Panc1 (cell line): ENCODE measurements at regions not wholly inside any gene's neighbourhood (a gene's known extent, or its start where the extent isn't known, plus 50 kb on each side); places are given as distances from the start of the nearest gene placed in this dataset.

ENCODE experiments used
- ATAC-seq: fragments of 200-7000 bp; cut with Tn5 transposase; 2 replicates; pipeline ENCODE4 v1.9.1; 2020; ENCODE audit warnings: mild to moderate bottlenecking, moderate library complexity
- BruUV-seq: library from RNA; stranded (reverse); fragments of 400-500 nt; replicated peaks from 2 replicates; lab custom pipeline; 2021; lab: Mats Ljungman, UMichigan
- CTCF ChIA-PET: fragments of 300-600 bp; sonication (Branson Sonifier 250); formaldehyde crosslinking; loops from one replicate; lab custom pipeline; 2022; ENCODE audit warnings: antibody characterized with exemption; lab: Charles Lee
- POLR2A ChIA-PET: fragments of 300-600 bp; sonication (Branson Sonifier 250); formaldehyde crosslinking; loops from one replicate; lab custom pipeline; 2022; ENCODE audit warnings: antibody characterized with exemption; lab: Charles Lee
- DNase-seq: peaks from one replicate; pipeline ENCODE4 v3.0.0-alpha.2; 2010; ENCODE audit warnings: low read depth, low spot score
- H3K27ac ChIP-seq: 2 replicates; pipeline ENCODE4 v1.5.1; 2011; ENCODE audit warnings: mild to moderate bottlenecking, low read length, inconsistent platforms
- H3K27me3 ChIP-seq: fragments of 200-500 bp; sonication (Bioruptor generic); 2 replicates; pipeline ENCODE4 v1.6.0; 2014; ENCODE audit warnings: low read length, inconsistent platforms; ENCODE audit not compliant: control insufficient read depth, insufficient read depth
- H3K36me3 ChIP-seq: fragments of 200-500 bp; sonication (Bioruptor generic); 2 replicates; pipeline ENCODE4 v1.5.1; 2014; ENCODE audit warnings: inconsistent platforms, mild to moderate bottlenecking, low read length, moderate library complexity; ENCODE audit not compliant: control insufficient read depth, insufficient read depth
- H3K4me1 ChIP-seq: 2 replicates; pipeline ENCODE4 v1.5.1; 2011; ENCODE audit warnings: inconsistent platforms, mild to moderate bottlenecking, low read length, moderate library complexity; ENCODE audit not compliant: control insufficient read depth, insufficient read depth
- H3K4me3 ChIP-seq, 2 experiments: 2 replicates each; pipeline ENCODE4 v1.5.1; 2011 to 2012; ENCODE audit warnings: low read depth in 2 of 2, low read length in 2 of 2, mild to moderate bottlenecking in 2 of 2, inconsistent platforms in 1 of 2, moderate library complexity in 1 of 2
- H3K9me3 ChIP-seq: fragments of 200-500 bp; sonication (Bioruptor generic); 2 replicates; pipeline ENCODE4 v1.5.1; 2014; ENCODE audit warnings: low read depth, mild to moderate bottlenecking, inconsistent platforms, low read length, moderate library complexity; ENCODE audit not compliant: control insufficient read depth, insufficient read depth
- POLR2AphosphoS5 ChIP-seq: IDR thresholded peaks from 2 replicates; pipeline ENCODE4 v1.6.1; 2012; ENCODE audit warnings: mild to moderate bottlenecking, low read depth, low read length, moderate library complexity
- SIN3A ChIP-seq: IDR thresholded peaks from 2 replicates; pipeline ENCODE4 v1.6.1; 2012; ENCODE audit warnings: low read depth, mild to moderate bottlenecking, low read length, moderate library complexity, borderline replicate concordance; ENCODE audit not compliant: insufficient read depth
- TCF7L2 ChIP-seq: IDR thresholded peaks from 2 replicates; pipeline ENCODE4 v1.6.1; 2011; ENCODE audit warnings: mild to moderate bottlenecking, low read depth, low read length, inconsistent platforms
- in situ Hi-C: cut with HindIII; loops from 2 replicates; pipeline ENCODE4 v1.10.0; 2016; ENCODE audit warnings: low sequenced_read_pairs, low pct_unique_long_range_greater_than_20kb
- intact Hi-C: fragments of 100-400 bp; cut with micrococcal nuclease; formaldehyde crosslinking; loops from one replicate; pipeline ENCODE4 v1.10.0; 2022; ENCODE audit not compliant: unreplicated experiment
- TF ChIP-seq, protein P1 (sequence below): fragments of 450-650 bp; IDR thresholded peaks from 2 replicates; pipeline ENCODE4 v1.5.1; 2017; ENCODE audit warnings: mild to moderate bottlenecking
- TF ChIP-seq, protein P2 (sequence below), 2 experiments: IDR thresholded peaks; 2 replicates each; pipeline ENCODE4 v1.6.1; 2011 to 2012; ENCODE audit warnings: low read depth in 2 of 2, control low read depth in 1 of 2, low read length in 1 of 2, mild to moderate bottlenecking in 1 of 2, moderate library complexity in 1 of 2; ENCODE audit not compliant: insufficient read depth in 1 of 2

GRCh38 chr6:132932588-132932987 lies 118.2 kb downstream of the RPS12 start:
- POLR2A ChIA-PET: no interaction called here
- no peaks in the 10 kb centered on the region for H3K27me3 ChIP-seq

DNA sequence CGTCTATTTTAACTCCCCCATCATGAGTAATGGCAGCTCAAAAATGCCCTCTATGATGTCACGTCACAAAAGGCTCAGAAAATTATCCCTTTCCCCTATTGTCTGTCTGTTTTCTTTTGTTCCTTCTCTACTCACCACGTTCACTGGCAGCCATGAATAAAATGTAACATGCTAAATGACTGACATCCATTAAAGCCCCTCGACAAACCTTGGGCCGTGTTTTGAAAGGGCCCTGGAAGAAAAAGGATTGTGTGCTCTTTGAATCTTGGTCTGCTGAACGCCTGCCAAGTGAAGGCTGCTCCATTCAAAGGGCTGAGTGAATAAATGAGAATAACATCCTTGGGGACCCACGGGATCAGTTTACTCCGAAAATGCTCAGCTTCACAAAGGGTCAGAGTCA lies 118.7 kb downstream of the RPS12 start:
- ChIA-PET POLR2A (no interaction called here), CTCF (no interaction called here)
- ATAC-seq: no peak
- H3K36me3 ChIP-seq: no peaks in the 10 kb centered on the region
- H3K9me3 ChIP-seq: no peaks in the 10 kb centered on the region
- in situ Hi-C loops (no loop called here), intact Hi-C loops (no loop called here)
- H3K27me3 ChIP-seq: no peaks in the 10 kb centered on the region
- TF ChIP-seq, protein P1, sequence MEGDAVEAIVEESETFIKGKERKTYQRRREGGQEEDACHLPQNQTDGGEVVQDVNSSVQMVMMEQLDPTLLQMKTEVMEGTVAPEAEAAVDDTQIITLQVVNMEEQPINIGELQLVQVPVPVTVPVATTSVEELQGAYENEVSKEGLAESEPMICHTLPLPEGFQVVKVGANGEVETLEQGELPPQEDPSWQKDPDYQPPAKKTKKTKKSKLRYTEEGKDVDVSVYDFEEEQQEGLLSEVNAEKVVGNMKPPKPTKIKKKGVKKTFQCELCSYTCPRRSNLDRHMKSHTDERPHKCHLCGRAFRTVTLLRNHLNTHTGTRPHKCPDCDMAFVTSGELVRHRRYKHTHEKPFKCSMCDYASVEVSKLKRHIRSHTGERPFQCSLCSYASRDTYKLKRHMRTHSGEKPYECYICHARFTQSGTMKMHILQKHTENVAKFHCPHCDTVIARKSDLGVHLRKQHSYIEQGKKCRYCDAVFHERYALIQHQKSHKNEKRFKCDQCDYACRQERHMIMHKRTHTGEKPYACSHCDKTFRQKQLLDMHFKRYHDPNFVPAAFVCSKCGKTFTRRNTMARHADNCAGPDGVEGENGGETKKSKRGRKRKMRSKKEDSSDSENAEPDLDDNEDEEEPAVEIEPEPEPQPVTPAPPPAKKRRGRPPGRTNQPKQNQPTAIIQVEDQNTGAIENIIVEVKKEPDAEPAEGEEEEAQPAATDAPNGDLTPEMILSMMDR: no peak
- BruUV-seq: no TSS peak
- no peak overlapping the region for H3K27ac ChIP-seq
- H3K4me1 ChIP-seq: no peaks in the 10 kb centered on the region
- no peak for DNase-seq
- H3K4me3 ChIP-seq: no peak overlapping the region

More at GRCh38 chr6:132932588-132932987, 118.2 kb downstream of the RPS12 start:
- TF ChIP-seq, protein P1: no peak
- TF ChIP-seq, protein P2, sequence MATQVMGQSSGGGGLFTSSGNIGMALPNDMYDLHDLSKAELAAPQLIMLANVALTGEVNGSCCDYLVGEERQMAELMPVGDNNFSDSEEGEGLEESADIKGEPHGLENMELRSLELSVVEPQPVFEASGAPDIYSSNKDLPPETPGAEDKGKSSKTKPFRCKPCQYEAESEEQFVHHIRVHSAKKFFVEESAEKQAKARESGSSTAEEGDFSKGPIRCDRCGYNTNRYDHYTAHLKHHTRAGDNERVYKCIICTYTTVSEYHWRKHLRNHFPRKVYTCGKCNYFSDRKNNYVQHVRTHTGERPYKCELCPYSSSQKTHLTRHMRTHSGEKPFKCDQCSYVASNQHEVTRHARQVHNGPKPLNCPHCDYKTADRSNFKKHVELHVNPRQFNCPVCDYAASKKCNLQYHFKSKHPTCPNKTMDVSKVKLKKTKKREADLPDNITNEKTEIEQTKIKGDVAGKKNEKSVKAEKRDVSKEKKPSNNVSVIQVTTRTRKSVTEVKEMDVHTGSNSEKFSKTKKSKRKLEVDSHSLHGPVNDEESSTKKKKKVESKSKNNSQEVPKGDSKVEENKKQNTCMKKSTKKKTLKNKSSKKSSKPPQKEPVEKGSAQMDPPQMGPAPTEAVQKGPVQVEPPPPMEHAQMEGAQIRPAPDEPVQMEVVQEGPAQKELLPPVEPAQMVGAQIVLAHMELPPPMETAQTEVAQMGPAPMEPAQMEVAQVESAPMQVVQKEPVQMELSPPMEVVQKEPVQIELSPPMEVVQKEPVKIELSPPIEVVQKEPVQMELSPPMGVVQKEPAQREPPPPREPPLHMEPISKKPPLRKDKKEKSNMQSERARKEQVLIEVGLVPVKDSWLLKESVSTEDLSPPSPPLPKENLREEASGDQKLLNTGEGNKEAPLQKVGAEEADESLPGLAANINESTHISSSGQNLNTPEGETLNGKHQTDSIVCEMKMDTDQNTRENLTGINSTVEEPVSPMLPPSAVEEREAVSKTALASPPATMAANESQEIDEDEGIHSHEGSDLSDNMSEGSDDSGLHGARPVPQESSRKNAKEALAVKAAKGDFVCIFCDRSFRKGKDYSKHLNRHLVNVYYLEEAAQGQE (IDR thresholded peaks at IDR 0.05; ENCODE audit: insufficient read depth in 1 of 2, low read depth in 2 of 2, low read length in 1 of 2): no peak
- TF ChIP-seq SIN3A (no peak), POLR2AphosphoS5 (no peak), TCF7L2 (no peak)
- H3K9me3 ChIP-seq: no peaks in the 10 kb centered on the region
- no peak for DNase-seq
- in situ Hi-C loops (no loop called here), intact Hi-C loops (no loop called here)
- no peak for ATAC-seq
- H3K36me3 ChIP-seq: no peaks in the 10 kb centered on the region
- CTCF ChIA-PET: no interaction called here
- no peaks in the 10 kb centered on the region for H3K4me1 ChIP-seq
- H3K4me3 ChIP-seq: no peak overlapping the region
- H3K27ac ChIP-seq: no peak overlapping the region
- BruUV-seq: no TSS peak

GRCh38 chr6:132934496-132934895 lies 120.1 kb downstream of the RPS12 start:
- Histone ChIP-seq H3K4me1 (no peaks in the 10 kb centered on the region), H3K36me3 (no peaks in the 10 kb centered on the region), H3K27me3 (no peaks in the 10 kb centered on the region), H3K4me3 (no peak overlapping the region), H3K27ac (no peak overlapping the region), H3K9me3 (no peaks in the 10 kb centered on the region)
- no peak for ATAC-seq
- BruUV-seq: no TSS peak
- intact Hi-C loops (no loop called here), in situ Hi-C loops (no loop called here)
- POLR2A ChIA-PET: no interaction called here
- CTCF ChIA-PET: no interaction called here
- no peak for TF ChIP-seq TCF7L2
- no peak for DNase-seq
